Hepatic stellate cell (primary cell): ENCODE measurements at regions not wholly inside any gene's neighbourhood (a gene's known extent, or its start where the extent isn't known, plus 50 kb on each side); places are given as distances from the start of the nearest gene placed in this dataset.
"Not testable (repeated sequence)": the region's sequence is repeated elsewhere in the genome, so short reads cannot be mapped to it uniquely, and the experiment has no call there.

Experiments used
- DNase-seq: peaks from one replicate; pipeline ENCODE4 v3.0.0; 2011; ENCODE audit warnings: low spot score

GRCh38 chr7:46934198-46934825 is 647.6 kb downstream of the TNS3 start:
- DNase-seq = no peak

DNA sequence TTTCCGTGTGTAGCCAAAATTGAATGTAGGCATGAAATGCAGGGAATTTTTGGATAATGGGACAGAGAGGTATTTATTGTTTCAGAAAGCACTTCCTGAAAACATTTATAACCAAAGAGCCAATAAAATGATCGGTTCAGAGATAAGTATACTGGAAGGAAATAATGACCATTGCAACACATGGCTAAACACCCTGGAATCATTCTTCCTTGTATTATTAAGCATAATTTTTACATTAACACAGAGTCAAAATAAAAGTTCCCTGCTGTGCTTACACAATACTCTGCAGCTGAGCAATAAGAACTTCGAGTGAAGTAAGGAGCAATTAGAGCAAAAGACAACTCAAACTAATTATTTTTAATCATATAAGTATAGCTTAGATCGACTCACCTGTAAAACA is 648.3 kb downstream of the TNS3 start:
- DNase-seq = no peak

DNA sequence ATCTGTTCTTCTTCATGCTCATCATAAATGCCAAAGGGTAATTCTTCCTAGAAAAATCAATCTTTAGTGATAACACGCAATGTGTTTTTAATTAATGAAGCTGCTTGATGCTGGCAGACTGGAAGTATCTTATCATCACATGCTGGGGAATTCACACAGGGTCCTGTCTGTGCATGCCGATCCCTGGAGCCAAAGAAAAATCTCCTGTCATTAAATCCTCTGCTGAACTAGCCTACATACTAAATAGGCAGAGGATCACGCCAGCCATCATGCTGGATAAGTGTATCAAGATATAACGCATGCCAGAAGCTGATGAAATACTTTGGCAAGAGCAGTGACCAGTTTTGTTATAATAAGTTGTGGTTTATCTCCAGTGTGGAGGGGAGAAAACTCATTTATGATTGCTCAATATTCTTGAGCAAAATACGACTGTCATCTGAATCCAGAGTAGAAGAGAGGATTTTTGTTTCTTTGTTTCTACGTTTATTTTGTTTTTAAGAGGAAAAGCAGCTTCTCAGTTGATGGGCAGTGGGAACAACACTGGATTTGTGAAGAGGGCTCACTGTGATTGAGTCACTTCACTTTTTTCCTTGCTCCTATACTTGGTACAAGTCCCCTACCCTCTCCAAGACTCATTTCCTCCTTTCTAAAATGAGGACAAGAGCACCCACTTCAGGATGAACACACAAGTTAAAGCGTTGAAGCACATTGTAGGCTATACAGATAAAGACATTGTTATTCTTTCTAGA is 649.1 kb downstream of the TNS3 start:
- peak; percentile 58 for DNase-seq

- DNase-seq = no peak
Measured at GRCh38 chr7:46932306-46932675, 649.6 kb downstream of the TNS3 start.

GRCh38 chr7:46930366-46930765 is 651.5 kb downstream of the TNS3 start:
- peak; percentile 61 for DNase-seq

GRCh38 chr7:46929359-46929758 is 652.6 kb downstream of the TNS3 start:
- no peak for DNase-seq

DNA sequence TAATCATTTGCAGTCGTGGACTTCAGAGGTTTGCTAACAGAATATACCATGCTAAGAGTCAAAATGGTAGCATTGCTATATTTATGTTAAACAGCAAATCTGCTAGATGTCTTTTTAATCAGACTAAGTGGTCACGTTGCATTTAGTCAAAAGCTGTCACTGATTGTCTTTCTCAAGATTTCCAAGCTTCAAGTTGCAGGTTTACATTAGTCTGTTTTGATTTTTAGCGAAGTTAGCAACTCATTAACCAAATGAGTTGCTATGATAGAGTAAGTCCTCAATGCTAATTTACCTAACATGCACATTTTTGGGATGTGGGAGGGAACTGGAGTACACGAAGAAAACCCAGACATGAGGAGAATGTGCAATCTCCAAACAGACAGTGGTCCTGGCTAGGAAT is 653.2 kb downstream of the TNS3 start:
- no peak for DNase-seq

GRCh38 chr7:46927131-46927810 is 654.6 kb downstream of the TNS3 start:
- no peak for DNase-seq

DNA sequence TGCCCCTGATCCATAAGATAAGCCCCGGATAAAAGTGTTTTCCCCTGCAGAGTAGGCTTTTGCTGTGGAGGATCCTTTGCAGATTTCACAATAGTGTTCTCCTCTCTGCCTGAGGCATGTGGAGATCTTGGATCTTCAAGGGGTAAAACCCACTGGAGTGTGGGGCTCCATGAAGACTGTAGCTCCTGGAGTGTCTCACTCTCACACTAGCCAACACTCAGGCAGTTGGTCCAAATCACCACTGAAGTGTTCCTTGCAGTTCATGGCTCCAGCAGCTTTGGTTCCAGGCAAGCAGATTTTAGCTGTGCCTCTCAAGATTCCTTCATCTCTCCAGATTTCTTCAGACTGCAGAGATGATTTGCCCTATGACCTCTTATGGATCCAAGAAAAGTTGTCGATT is 665.3 kb downstream of the TNS3 start:
- no peak for DNase-seq

GRCh38 chr7:46912692-46913091 is 669.2 kb downstream of the TNS3 start:
- DNase-seq = no peak

DNA sequence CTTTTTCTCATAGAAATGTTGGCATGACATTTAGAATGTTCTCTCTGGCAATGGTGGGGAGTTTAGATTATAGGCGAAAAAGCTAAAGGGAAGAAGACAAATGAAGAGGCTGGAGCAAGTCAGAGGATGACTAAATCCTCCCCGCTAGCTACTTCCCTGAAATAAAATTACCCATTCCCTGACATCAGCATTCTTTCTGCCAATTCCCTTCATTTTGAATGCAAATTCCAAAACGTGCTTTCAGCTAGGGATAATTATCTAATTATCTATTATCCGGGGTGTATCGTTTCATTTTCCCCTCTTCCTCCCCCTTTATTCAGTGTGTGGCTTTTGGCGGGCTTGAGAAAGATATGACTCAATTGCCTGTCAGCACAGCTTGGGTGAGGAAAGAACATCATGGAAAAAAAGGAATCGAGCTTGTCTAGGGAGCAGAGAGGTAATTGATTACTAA is 672.3 kb downstream of the TNS3 start:
- no peak for DNase-seq

GRCh38 chr7:46908770-46909169 is 673.1 kb downstream of the TNS3 start:
- peak; percentile 49 for DNase-seq

DNA sequence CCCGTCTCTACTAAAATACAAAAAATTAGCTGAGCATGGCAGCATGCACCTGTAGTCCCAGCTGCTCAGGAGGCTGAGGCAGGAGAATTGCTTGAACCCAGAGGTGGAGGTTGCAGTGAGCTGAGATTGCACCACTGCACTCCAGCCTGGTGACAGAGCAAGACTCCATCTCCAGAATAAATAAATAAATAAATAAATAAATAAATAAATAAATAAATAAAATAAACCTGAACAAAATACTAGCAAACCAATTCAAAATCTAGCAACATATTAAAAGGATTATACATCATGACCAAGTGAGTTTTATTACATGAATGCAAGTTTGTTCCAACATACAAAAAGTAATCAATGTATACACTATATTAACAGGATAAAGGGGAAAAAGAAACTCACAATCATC is 677.4 kb downstream of the TNS3 start:
- not testable (repeated sequence) for DNase-seq

- no peak for DNase-seq
Measured at GRCh38 chr7:46902463-46902862, 679.4 kb downstream of the TNS3 start.

DNA sequence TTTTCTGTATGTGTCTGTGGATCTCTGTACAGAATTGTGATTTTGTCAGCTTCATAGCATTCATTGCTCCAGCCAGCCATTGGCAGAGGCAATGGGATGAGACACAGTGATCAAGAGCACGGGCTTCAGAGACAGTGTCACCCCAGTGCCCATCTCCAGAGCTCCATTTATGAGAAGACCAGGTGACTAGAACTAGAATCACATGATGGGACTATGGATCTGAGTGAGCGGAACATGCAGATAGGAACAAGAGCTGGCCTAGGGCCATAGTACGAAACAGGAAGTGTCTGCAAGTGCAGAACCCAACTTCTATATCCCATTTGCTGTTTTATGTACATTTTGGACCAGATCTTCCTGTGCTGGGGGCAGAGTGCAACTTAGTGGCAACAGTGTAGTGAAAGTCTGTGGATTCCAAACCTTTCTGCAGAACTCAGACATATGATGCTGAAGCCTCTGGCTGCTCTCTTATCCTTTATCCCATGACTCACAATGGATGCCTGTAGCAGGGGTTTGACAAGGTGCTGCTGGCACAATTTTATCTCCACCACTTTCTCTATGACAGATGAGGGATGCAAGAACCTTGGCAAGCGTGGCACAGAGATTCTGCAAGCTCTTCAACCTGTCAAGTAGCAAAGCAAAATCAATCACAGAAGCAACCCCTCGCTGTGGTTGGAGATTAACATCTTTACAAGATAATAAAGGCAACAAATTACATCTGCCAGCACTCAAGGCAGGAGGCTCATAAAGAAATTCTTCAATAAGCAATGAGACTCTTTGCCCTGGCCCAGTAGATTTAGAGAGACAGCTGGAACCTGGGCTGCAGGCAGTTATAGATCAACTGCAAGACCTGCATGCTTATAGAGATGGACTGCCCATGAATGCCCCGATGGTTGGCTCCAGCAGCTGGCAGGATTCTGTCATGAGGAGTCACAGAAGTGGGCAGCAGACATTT is 681.3 kb downstream of the TNS3 start:
- no peak for DNase-seq

- DNase-seq = no peak
Measured at GRCh38 chr7:46897381-46897780, 684.5 kb downstream of the TNS3 start.

- no peak for DNase-seq
Measured at GRCh38 chr7:46886669-46887374, 695.1 kb downstream of the TNS3 start.

GRCh38 chr7:46885167-46885566 is 696.7 kb downstream of the TNS3 start:
- no peak for DNase-seq

GRCh38 chr7:46881507-46882127 is 700.3 kb downstream of the TNS3 start:
- no peak for DNase-seq

DNA sequence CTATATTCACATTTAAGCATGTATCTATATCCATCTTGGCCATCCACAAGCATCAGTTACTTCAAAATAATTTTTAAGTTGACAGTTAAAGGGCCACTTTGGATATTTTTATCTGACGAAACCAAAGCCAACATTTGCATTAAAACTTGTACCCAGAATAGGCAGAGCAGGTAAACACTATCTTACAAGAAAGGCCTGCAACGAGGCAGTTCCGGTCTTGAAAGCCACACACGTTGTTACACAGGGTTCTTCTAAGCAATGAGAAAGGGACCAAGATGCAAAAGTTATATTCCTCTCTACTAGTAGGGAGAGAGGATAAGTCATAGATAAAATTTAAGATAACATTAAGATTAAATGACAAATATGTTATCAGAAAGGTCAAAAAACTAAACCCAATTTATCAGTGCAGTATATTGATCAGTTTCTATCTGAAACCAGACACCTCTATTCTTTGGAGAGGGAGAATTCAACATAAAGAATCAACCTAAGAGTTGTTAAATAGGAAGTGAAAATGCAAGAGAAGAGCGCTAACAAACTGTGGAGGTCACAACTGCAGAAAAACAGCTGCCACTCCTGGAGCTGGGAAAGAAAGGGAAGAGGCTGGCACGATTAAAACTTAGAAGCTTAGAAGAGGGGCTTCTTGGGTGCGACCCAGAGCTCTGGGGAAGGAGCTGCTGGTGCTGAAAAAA is 701.3 kb downstream of the TNS3 start:
- DNase-seq = no peak
